Brain pericyte (primary cell): ENCODE measurements at regions not wholly inside any gene's neighbourhood (a gene's known extent, or its start where the extent isn't known, plus 50 kb on each side); places are given as distances from the start of the nearest gene placed in this dataset.
"Not testable (repeated sequence)": the region's sequence is repeated elsewhere in the genome, so short reads cannot be mapped to it uniquely, and the experiment has no call there.

Source experiments
- DNase-seq: peaks from one replicate; pipeline ENCODE4 v3.0.0-alpha.2; 2012; ENCODE audit warnings: low read depth, low spot score

GRCh38 chr7:113030489-113030888 is 56.1 kb downstream of the GPR85 start:
- no peak for DNase-seq

GRCh38 chr7:113026941-113027340 is 59.7 kb downstream of the GPR85 start:
- no peak for DNase-seq

- DNase-seq: not testable (repeated sequence)
Observed at GRCh38 chr7:113017144-113017857, 69.3 kb downstream of the GPR85 start.

GRCh38 chr7:113015034-113015645 is 71.5 kb downstream of the GPR85 start:
- no peak for DNase-seq

- no peak for DNase-seq
Observed at GRCh38 chr7:113013761-113014449, 72.7 kb downstream of the GPR85 start.

- DNase-seq: not testable (repeated sequence)
Observed at GRCh38 chr7:113012862-113013261, 73.8 kb downstream of the GPR85 start.

GRCh38 chr7:113010377-113010776 is 76.2 kb downstream of the GPR85 start:
- no peak for DNase-seq

- no peak for DNase-seq
Observed at GRCh38 chr7:113008755-113009154, 77.9 kb downstream of the GPR85 start.

GRCh38 chr7:113004726-113005454 is 81.7 kb downstream of the GPR85 start:
- DNase-seq: no peak

- DNase-seq: no peak
Observed at GRCh38 chr7:113000316-113001020, 86.2 kb downstream of the GPR85 start.

GRCh38 chr7:112997831-112998230 is 88.8 kb downstream of the GPR85 start:
- DNase-seq: no peak

- no peak for DNase-seq
Observed at GRCh38 chr7:112996331-112996871, 90.2 kb downstream of the GPR85 start.

GRCh38 chr7:112995059-112995824 is 91.4 kb downstream of the GPR85 start:
- DNase-seq: no peak

- DNase-seq: no peak
Observed at GRCh38 chr7:112994656-112995055, 92.0 kb downstream of the GPR85 start.

GRCh38 chr7:112990624-112991023 is 96.0 kb downstream of the GPR85 start:
- no peak for DNase-seq

- no peak for DNase-seq
Observed at GRCh38 chr7:112989531-112989930, 97.1 kb downstream of the GPR85 start.

GRCh38 chr7:112987171-112987570 is 99.5 kb downstream of the GPR85 start:
- no peak for DNase-seq

- DNase-seq: no peak
Observed at GRCh38 chr7:112986256-112987031, 100.2 kb downstream of the GPR85 start.

- DNase-seq: peak; percentile 50
Observed at GRCh38 chr7:112985377-112985987, 101.1 kb downstream of the GPR85 start.
